Left lung (tissue), 4 donors: ENCODE measurements at regions not wholly inside any gene's neighbourhood (a gene's known extent, or its start where the extent isn't known, plus 50 kb on each side); places are given as distances from the start of the nearest gene placed in this dataset.

Source experiments
- ATAC-seq: fragments of 200-7000 bp; cut with Tn5 transposase; one replicate; pipeline ENCODE4 v1.9.1; 2020; ENCODE audit warnings: moderate library complexity
- DNase-seq, 4 donors: peaks; one replicate each; pipeline ENCODE4 v3.0.0-alpha.2; 2013 to 2020
- H3K27ac ChIP-seq, 2 donors: fragments of 200-600 bp; sonication (generic) in 1 of 2; one replicate each; pipeline versions ENCODE4 v1.5.0 to v1.8.0; 2020 to 2021
- H3K27me3 ChIP-seq, 2 donors: fragments of 200-600 bp; sonication (generic) in 1 of 2; one replicate each; pipeline versions ENCODE4 v1.5.0 to v1.8.0; 2020 to 2021
- H3K36me3 ChIP-seq, 2 donors: fragments of 200-600 bp; sonication (generic) in 1 of 2; one replicate each; pipeline versions ENCODE4 v1.5.0 to v1.8.0; 2020 to 2021
- H3K4me1 ChIP-seq, 2 donors: fragments of 200-600 bp; one replicate each; pipeline ENCODE4 v1.8.0; 2021
- H3K4me3 ChIP-seq, 2 donors: fragments of 200-600 bp; sonication (generic) in 1 of 2; one replicate each; pipeline versions ENCODE4 v1.5.0 to v1.8.0; 2020 to 2021; ENCODE audit warnings: mild to moderate bottlenecking in 1 of 2
- H3K9me3 ChIP-seq, 2 donors: fragments of 200-600 bp; sonication (generic) in 1 of 2; one replicate each; pipeline versions ENCODE4 v1.5.0 to v1.8.0; 2020 to 2021
- intact Hi-C, 2 donors: fragments of 100-400 bp; cut with DNase I; formaldehyde crosslinking; loops; one replicate each; pipeline versions ENCODE4 v1.11.2 to v1.14.2; 2022
- TF ChIP-seq, protein P1 (sequence below), 2 donors: fragments of 200-600 bp; sonication (generic) in 1 of 2; IDR thresholded peaks; one replicate each; pipeline versions ENCODE4 v1.5.0 to v1.8.0; 2021; ENCODE audit warnings: antibody characterized with exemption in 2 of 2
- donor health status: DM: no; HTN: yes; CAD: no.
- donor health status: DM: no; HTN: no; CAD: no.

DNA sequence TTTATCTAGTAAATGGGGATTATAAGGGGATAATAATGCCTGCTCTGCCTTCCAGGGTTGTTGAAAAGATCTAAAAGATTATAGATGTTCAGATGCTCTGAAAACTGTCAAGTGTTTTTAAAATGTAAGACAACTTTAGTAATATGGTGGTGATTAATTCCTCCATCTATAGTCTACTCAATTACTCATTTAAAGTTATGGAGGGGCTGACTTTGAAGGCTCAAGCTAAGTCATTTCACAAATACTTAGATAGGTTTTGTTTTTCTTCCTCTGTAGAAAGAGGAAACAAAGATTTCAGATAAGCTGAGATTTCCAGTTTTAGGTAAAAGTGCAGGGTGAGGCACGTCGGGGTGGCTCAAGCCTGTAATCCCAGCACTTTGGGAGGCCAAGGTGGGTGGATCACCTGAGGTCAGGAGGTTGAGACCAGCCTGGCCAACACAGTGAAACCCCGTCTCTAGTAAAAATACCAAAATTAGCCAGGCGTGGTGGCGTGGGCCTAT is 50.5 kb upstream of the PIM1 start:
- DNase-seq (no peak), ATAC-seq (no peak)
- TF ChIP-seq, protein P1, sequence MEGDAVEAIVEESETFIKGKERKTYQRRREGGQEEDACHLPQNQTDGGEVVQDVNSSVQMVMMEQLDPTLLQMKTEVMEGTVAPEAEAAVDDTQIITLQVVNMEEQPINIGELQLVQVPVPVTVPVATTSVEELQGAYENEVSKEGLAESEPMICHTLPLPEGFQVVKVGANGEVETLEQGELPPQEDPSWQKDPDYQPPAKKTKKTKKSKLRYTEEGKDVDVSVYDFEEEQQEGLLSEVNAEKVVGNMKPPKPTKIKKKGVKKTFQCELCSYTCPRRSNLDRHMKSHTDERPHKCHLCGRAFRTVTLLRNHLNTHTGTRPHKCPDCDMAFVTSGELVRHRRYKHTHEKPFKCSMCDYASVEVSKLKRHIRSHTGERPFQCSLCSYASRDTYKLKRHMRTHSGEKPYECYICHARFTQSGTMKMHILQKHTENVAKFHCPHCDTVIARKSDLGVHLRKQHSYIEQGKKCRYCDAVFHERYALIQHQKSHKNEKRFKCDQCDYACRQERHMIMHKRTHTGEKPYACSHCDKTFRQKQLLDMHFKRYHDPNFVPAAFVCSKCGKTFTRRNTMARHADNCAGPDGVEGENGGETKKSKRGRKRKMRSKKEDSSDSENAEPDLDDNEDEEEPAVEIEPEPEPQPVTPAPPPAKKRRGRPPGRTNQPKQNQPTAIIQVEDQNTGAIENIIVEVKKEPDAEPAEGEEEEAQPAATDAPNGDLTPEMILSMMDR (IDR thresholded peaks at IDR 0.05) = no peak
- intact Hi-C loops = no loop called here
- Histone ChIP-seq H3K9me3 (no peaks in the 10 kb centered on the region), H3K4me3 (no peak overlapping the region), H3K27ac (no peak overlapping the region), H3K36me3 (no peaks in the 10 kb centered on the region), H3K27me3 (no peaks in the 10 kb centered on the region), H3K4me1 (no peaks in the 10 kb centered on the region)
